ENCODE measurements at regions not wholly inside any gene's neighbourhood (a gene's known extent, or its start where the extent isn't known, plus 50 kb on each side); places are given as distances from the start of the nearest gene placed in this dataset.

GRCh38 chr9:74083681-74084433, 413.3 kb upstream of the RORB start:
- no peak for TF ChIP-seq CTCF (IDR thresholded peaks at IDR 0.05 in 4 of 5, conservative IDR thresholded peaks at IDR 0.05 in 1 of 5)
- TF ChIP-seq POLR2A (IDR thresholded peaks at IDR 0.05), result no peak

Measured in gastrocnemius medialis (tissue), 4 donors.